ENCODE measurements at regions not wholly inside any gene's neighbourhood (a gene's known extent, or its start where the extent isn't known, plus 50 kb on each side); places are given as distances from the start of the nearest gene placed in this dataset.

DNA sequence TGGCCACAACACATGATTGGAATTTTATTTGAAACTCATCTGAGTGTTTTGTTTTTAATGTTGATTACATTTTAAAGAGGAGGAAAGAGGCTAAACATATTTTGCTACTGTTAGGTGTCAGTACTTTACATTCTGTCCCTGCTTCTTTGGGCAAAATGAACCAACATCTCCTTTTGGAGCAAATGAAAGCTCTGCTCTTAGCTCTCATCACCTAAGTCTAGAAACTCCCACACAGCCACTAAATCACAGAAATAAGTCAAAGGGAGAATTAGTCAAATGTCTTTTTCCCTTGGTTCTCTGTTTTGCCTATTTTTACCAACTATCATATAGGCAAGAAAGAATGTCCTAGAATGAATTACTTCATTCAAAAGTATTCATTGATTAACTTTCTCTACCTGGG lies 666.8 kb downstream of the RNF144A start:
- TF ChIP-seq POLR2A (IDR thresholded peaks at IDR 0.05): no peak
- TF ChIP-seq, protein P1, sequence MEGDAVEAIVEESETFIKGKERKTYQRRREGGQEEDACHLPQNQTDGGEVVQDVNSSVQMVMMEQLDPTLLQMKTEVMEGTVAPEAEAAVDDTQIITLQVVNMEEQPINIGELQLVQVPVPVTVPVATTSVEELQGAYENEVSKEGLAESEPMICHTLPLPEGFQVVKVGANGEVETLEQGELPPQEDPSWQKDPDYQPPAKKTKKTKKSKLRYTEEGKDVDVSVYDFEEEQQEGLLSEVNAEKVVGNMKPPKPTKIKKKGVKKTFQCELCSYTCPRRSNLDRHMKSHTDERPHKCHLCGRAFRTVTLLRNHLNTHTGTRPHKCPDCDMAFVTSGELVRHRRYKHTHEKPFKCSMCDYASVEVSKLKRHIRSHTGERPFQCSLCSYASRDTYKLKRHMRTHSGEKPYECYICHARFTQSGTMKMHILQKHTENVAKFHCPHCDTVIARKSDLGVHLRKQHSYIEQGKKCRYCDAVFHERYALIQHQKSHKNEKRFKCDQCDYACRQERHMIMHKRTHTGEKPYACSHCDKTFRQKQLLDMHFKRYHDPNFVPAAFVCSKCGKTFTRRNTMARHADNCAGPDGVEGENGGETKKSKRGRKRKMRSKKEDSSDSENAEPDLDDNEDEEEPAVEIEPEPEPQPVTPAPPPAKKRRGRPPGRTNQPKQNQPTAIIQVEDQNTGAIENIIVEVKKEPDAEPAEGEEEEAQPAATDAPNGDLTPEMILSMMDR (IDR thresholded peaks at IDR 0.05 in 4 of 5, conservative IDR thresholded peaks at IDR 0.05 in 1 of 5): no peak
